Liver (tissue), 7 donors: ENCODE measurements at regions not wholly inside any gene's neighbourhood (a gene's known extent, or its start where the extent isn't known, plus 50 kb on each side); places are given as distances from the start of the nearest gene placed in this dataset.

ENCODE experiments used
- DNase-seq: peaks from one replicate; pipeline ENCODE4 v3.0.0-alpha.2; 2017; ENCODE audit warnings: low spot score
- H3K27ac ChIP-seq, 2 donors: one replicate each; pipeline ENCODE4 v1.7.0; 2013; ENCODE audit warnings: inconsistent platforms in 2 of 2, low read length in 2 of 2, control low read depth in 1 of 2, low read depth in 1 of 2, mild to moderate bottlenecking in 1 of 2
- H3K27me3 ChIP-seq, 4 donors: one replicate each; pipeline versions ENCODE4 v1.6.1 to v1.7.0; 2013; ENCODE audit warnings: low read length in 3 of 4, inconsistent platforms in 1 of 4, mild to moderate bottlenecking in 1 of 4, moderate library complexity in 1 of 4; ENCODE audit not compliant: control insufficient read depth in 4 of 4, insufficient read depth in 4 of 4
- H3K36me3 ChIP-seq, 4 donors: one replicate each; pipeline versions ENCODE4 v1.6.1 to v1.7.0; 2013; ENCODE audit warnings: low read length in 3 of 4, mild to moderate bottlenecking in 3 of 4, low read depth in 1 of 4, moderate library complexity in 1 of 4; ENCODE audit not compliant: control insufficient read depth in 4 of 4, insufficient read depth in 3 of 4
- H3K4me1 ChIP-seq, 4 donors: one replicate each; pipeline versions ENCODE4 v1.6.1 to v1.7.0; 2013; ENCODE audit warnings: low read length in 3 of 4, mild to moderate bottlenecking in 3 of 4, moderate library complexity in 1 of 4; ENCODE audit not compliant: control insufficient read depth in 4 of 4, insufficient read depth in 4 of 4
- H3K4me3 ChIP-seq, 3 donors: one replicate each; pipeline versions ENCODE4 v1.6.1 to v1.7.0; 2013; ENCODE audit warnings: low read length in 3 of 3, control low read depth in 1 of 3, low read depth in 1 of 3, mild to moderate bottlenecking in 1 of 3
- H3K9ac ChIP-seq, 2 donors: one replicate each; pipeline ENCODE4 v1.7.0; 2013; ENCODE audit warnings: low read length in 2 of 2, mild to moderate bottlenecking in 2 of 2, moderate library complexity in 2 of 2, control low read depth in 1 of 2, low read depth in 1 of 2
- H3K9me3 ChIP-seq, 4 donors: one replicate each; pipeline versions ENCODE4 v1.6.1 to v1.7.0; 2013; ENCODE audit warnings: low read length in 3 of 4; ENCODE audit not compliant: control insufficient read depth in 4 of 4
- ATF3 ChIP-seq: IDR thresholded peaks from 2 replicates; pipeline ENCODE4 v1.6.1; 2016; ENCODE audit warnings: antibody characterized with exemption
- EGR1 ChIP-seq, 2 donors: IDR thresholded peaks; 2 replicates each; pipeline ENCODE4 v1.6.1; 2016 to 2018; ENCODE audit warnings: antibody characterized with exemption in 2 of 2, low read depth in 2 of 2
- FOXA1 ChIP-seq: IDR thresholded peaks from 2 replicates; pipeline ENCODE4 v1.6.1; 2016; ENCODE audit warnings: antibody characterized with exemption
- FOXA2 ChIP-seq: IDR thresholded peaks from 2 replicates; pipeline ENCODE4 v1.6.1; 2016; ENCODE audit warnings: antibody characterized with exemption
- GABPA ChIP-seq, 2 donors: IDR thresholded peaks in 1 of 2; conservative IDR thresholded peaks in 1 of 2; 2 replicates each; pipeline ENCODE4 v1.6.1; 2016; ENCODE audit warnings: antibody characterized with exemption in 2 of 2, mild to moderate bottlenecking in 1 of 2, moderate library complexity in 1 of 2
- HNF4G ChIP-seq: IDR thresholded peaks from 2 replicates; pipeline ENCODE4 v1.6.1; 2016; ENCODE audit warnings: antibody characterized with exemption
- JUND ChIP-seq, 2 donors: IDR thresholded peaks; 2 replicates each; pipeline ENCODE4 v1.6.1; 2016; ENCODE audit warnings: antibody characterized with exemption in 2 of 2
- MAX ChIP-seq: IDR thresholded peaks from 2 replicates; pipeline ENCODE4 v1.6.1; 2016; ENCODE audit warnings: antibody characterized with exemption
- NR2F2 ChIP-seq: IDR thresholded peaks from 2 replicates; pipeline ENCODE4 v1.6.1; 2016; ENCODE audit warnings: antibody characterized with exemption
- TAF1 ChIP-seq: conservative IDR thresholded peaks from 2 replicates; pipeline ENCODE4 v1.6.1; 2016; ENCODE audit warnings: antibody characterized with exemption, mild to moderate bottlenecking
- WGBS: extraction: QIAGEN DNeasy Blood & Tissue Kit; methylation state at CpG from one replicate; pipeline ENCODE4 v1.1.7; 2013; 5-methylcytosine and 5-hydroxymethylcytosine counted together
- donor health status: healthy.
- donor health status: healthy.
- donor health status: healthy.
- donor health status: healthy.

GRCh38 chr3:153853163-153853562, 268.0 kb upstream of the ARHGEF26 start:
- Histone ChIP-seq H3K36me3 (no peaks in the 10 kb centered on the region), H3K9me3 (no peaks in the 10 kb centered on the region), H3K4me3 (no peak overlapping the region), H3K4me1 (no peaks in the 10 kb centered on the region), H3K27ac (no peak overlapping the region), H3K9ac (no peak overlapping the region), H3K27me3 (peaks cover 0 to under 1% (median 0%) of the 10 kb centered on the region in 4 donors)
- WGBS = 79% methylated on average over 1 of the region's 1 CpG
- TF ChIP-seq MAX (no peak), NR2F2 (no peak), HNF4G (no peak)
- no peak for DNase-seq

GRCh38 chr3:153855772-153856171, 265.4 kb upstream of the ARHGEF26 start:
- H3K27ac ChIP-seq = no peak overlapping the region
- H3K9me3 ChIP-seq = no peaks in the 10 kb centered on the region
- H3K36me3 ChIP-seq = no peaks in the 10 kb centered on the region
- H3K9ac ChIP-seq = no peak overlapping the region
- H3K4me3 ChIP-seq = no peak overlapping the region
- no peak for TF ChIP-seq NR2F2
- peaks cover 0 to 2% (median 0%) of the 10 kb centered on the region in 4 donors for H3K27me3 ChIP-seq
- H3K4me1 ChIP-seq = no peaks in the 10 kb centered on the region
- no peak for DNase-seq
- WGBS = 87% methylated on average over 1 of the region's 1 CpG

- Histone ChIP-seq H3K27ac (no peak overlapping the region), H3K9ac (no peak overlapping the region), H3K36me3 (no peaks in the 10 kb centered on the region), H3K4me1 (no peaks in the 10 kb centered on the region), H3K4me3 (no peak overlapping the region), H3K9me3 (no peaks in the 10 kb centered on the region), H3K27me3 (peaks cover 0 to 2% (median 0%) of the 10 kb centered on the region in 4 donors)
- WGBS = 86% methylated on average over 1 of the region's 1 CpG
- TF ChIP-seq EGR1 (IDR thresholded peaks at IDR 0.05; ENCODE audit: low read depth in 2 of 2) = no peak
- TF ChIP-seq ATF3 = no peak
- TF ChIP-seq GABPA (IDR thresholded peaks at IDR 0.05 in 1 of 2, conservative IDR thresholded peaks at IDR 0.05 in 1 of 2) = no peak
- no peak for TF ChIP-seq TAF1
- TF ChIP-seq FOXA1 = no peak
- TF ChIP-seq JUND (IDR thresholded peaks at IDR 0.05) = no peak
- no peak for DNase-seq
Observed at GRCh38 chr3:153856932-153857331, 264.3 kb upstream of the ARHGEF26 start.

- no peaks in the 10 kb centered on the region for H3K27me3 ChIP-seq
- 80% methylated on average over 2 of the region's 2 CpGs for WGBS
- no peak overlapping the region for H3K27ac ChIP-seq
- no peaks in the 10 kb centered on the region for H3K36me3 ChIP-seq
- DNase-seq = no peak
- H3K9me3 ChIP-seq = no peaks in the 10 kb centered on the region
- TF ChIP-seq EGR1 (IDR thresholded peaks at IDR 0.05; ENCODE audit: low read depth in 2 of 2) (no peak), NR2F2 (no peak), TAF1 (no peak), FOXA2 (no peak), MAX (no peak)
- no peak overlapping the region for H3K9ac ChIP-seq
- no peaks in the 10 kb centered on the region for H3K4me1 ChIP-seq
- no peak overlapping the region for H3K4me3 ChIP-seq
Observed at GRCh38 chr3:153864793-153865192, 256.4 kb upstream of the ARHGEF26 start.
